GM12878 (cell line): ENCODE measurements at regions not wholly inside any gene's neighbourhood (a gene's known extent, or its start where the extent isn't known, plus 50 kb on each side); places are given as distances from the start of the nearest gene placed in this dataset.

ENCODE experiments used
- ATAC-seq: fragments of 200-7000 bp; cut with Tn5 transposase; 3 replicates; pipeline ENCODE4 v1.9.1; 2020; ENCODE audit warnings: mild to moderate bottlenecking, moderate library complexity
- BruUV-seq: library from RNA; stranded (reverse); fragments of 400-500 nt; replicated peaks from 2 replicates; lab custom pipeline; 2021; lab: Mats Ljungman, UMichigan
- CTCF ChIA-PET: fragments of 300-600 bp; sonication (Branson Sonifier 250); formaldehyde crosslinking; extraction: SDS; loops from one replicate; lab custom pipeline; 2021; ENCODE audit warnings: inconsistent platforms; lab: Yijun Ruan, JAX
- POLR2A ChIA-PET: fragments of 350-600 bp; formaldehyde crosslinking; extraction: SDS; loops from one replicate; lab custom pipeline; 2021; ENCODE audit warnings: inconsistent platforms; lab: Charles Lee
- RAD21 ChIA-PET: fragments of 300-600 bp; sonication (Branson Sonifier 250); formaldehyde crosslinking; loops from one replicate; lab custom pipeline; 2023; ENCODE audit warnings: antibody characterized with exemption; ENCODE audit not compliant: unreplicated experiment; lab: Charles Lee
- SMC1A ChIA-PET: fragments of 300-600 bp; sonication (Branson Sonifier 250); formaldehyde crosslinking; loops from one replicate; lab custom pipeline; 2023; ENCODE audit not compliant: unreplicated experiment, uncharacterized antibody; lab: Charles Lee
- DNase-seq: peaks from one replicate; pipeline ENCODE4 v3.0.0-alpha.2; 2011; ENCODE audit warnings: low read depth, low spot score
- FAIRE-seq: peaks from 3 replicates; lab custom pipeline; 2011; peaks lifted over from hg19 to GRCh38; lab: Jason Lieb, UNC
- H2AFZ ChIP-seq: 2 replicates; pipeline ENCODE4 v1.6.0; 2011; ENCODE audit warnings: low read depth, low read length, control low read depth; ENCODE audit not compliant: control insufficient read depth
- H3K27ac ChIP-seq: 2 replicates; pipeline ENCODE4 v1.5.1; 2011; ENCODE audit warnings: control low read depth; ENCODE audit not compliant: control insufficient read depth, insufficient read depth
- H3K27me3 ChIP-seq, 2 experiments: replicated peaks in 1 of 2; 2 replicates each; pipeline versions ENCODE4 v1.6.0 to v1.6.1; 2011; ENCODE audit warnings: low read length in 1 of 2; ENCODE audit not compliant: control insufficient read depth in 2 of 2, insufficient read depth in 2 of 2
- H3K36me3 ChIP-seq, 2 experiments: 2 replicates each; pipeline ENCODE4 v1.5.1; 2011; ENCODE audit warnings: low read length in 1 of 2; ENCODE audit not compliant: control insufficient read depth in 2 of 2, insufficient read depth in 2 of 2
- H3K4me1 ChIP-seq: 2 replicates; pipeline ENCODE4 v1.6.1; 2011; ENCODE audit warnings: mild to moderate bottlenecking, low read length, moderate library complexity, mixed read lengths; ENCODE audit not compliant: control insufficient read depth, insufficient read depth
- H3K4me2 ChIP-seq: 2 replicates; pipeline ENCODE4 v1.6.0; 2011; ENCODE audit warnings: control low read depth; ENCODE audit not compliant: control insufficient read depth, insufficient read depth
- H3K4me3 ChIP-seq: fragments of 200-600 bp; sonication (generic); 2 replicates; pipeline ENCODE4 v1.5.1; 2016
- H3K79me2 ChIP-seq: 2 replicates; pipeline ENCODE4 v1.6.0; 2011; ENCODE audit warnings: low read length; ENCODE audit not compliant: control insufficient read depth, insufficient read depth
- H3K9ac ChIP-seq: 2 replicates; pipeline ENCODE4 v1.8.0; 2011; ENCODE audit warnings: low read length, control low read depth, mixed read lengths; ENCODE audit not compliant: control insufficient read depth, insufficient read depth
- H3K9me3 ChIP-seq: replicated peaks from 3 replicates; pipeline ENCODE4 v1.5.1; 2011; ENCODE audit warnings: mild to moderate bottlenecking, low read length; ENCODE audit not compliant: control insufficient read depth, insufficient read depth
- H4K20me1 ChIP-seq: 2 replicates; pipeline ENCODE4 v1.6.0; 2011; ENCODE audit not compliant: control insufficient read depth, insufficient read depth
- ATF2 ChIP-seq: IDR thresholded peaks from 2 replicates; pipeline ENCODE4 v1.6.1; 2012; ENCODE audit warnings: low read length, inconsistent platforms
- ATF7 ChIP-seq: fragments of 450-650 bp; IDR thresholded peaks from 2 replicates; pipeline ENCODE4 v1.6.1; 2016; ENCODE audit warnings: low read depth, mild to moderate bottlenecking
- HCFC1 ChIP-seq: fragments of 150-350 bp; IDR thresholded peaks from 2 replicates; pipeline ENCODE4 v1.6.1; 2014; ENCODE audit warnings: low read length
- IRF3 ChIP-seq: fragments of 450-650 bp; IDR thresholded peaks from 2 replicates; pipeline ENCODE4 v1.6.1; 2014; ENCODE audit warnings: mild to moderate bottlenecking
- IRF5 ChIP-seq: fragments of 450-650 bp; IDR thresholded peaks from 2 replicates; pipeline ENCODE4 v1.6.1; 2017; ENCODE audit warnings: borderline replicate concordance
- MAX ChIP-seq: IDR thresholded peaks from 2 replicates; pipeline ENCODE4 v1.6.1; 2012; ENCODE audit warnings: low read depth, low read length, improper control_type of control experiment
- NKRF ChIP-seq: fragments of 450-650 bp; conservative IDR thresholded peaks from 2 replicates; pipeline ENCODE4 v1.6.1; 2017; ENCODE audit warnings: mild to moderate bottlenecking, moderate library complexity
- NR2C2 ChIP-seq: IDR thresholded peaks from 2 replicates; pipeline ENCODE4 v1.6.1; 2011; ENCODE audit warnings: borderline replicate concordance, low read depth; ENCODE audit not compliant: control insufficient read depth, insufficient read length
- PBX3 ChIP-seq: IDR thresholded peaks from 2 replicates; pipeline ENCODE4 v1.6.1; 2011; ENCODE audit warnings: mild to moderate bottlenecking, low read depth, low read length, moderate library complexity; ENCODE audit not compliant: insufficient replicate concordance
- REST ChIP-seq: IDR thresholded peaks from 2 replicates; pipeline ENCODE4 v1.6.1; 2012; ENCODE audit warnings: mild to moderate bottlenecking, low read depth, low read length
- ZNF384 ChIP-seq: IDR thresholded peaks from 2 replicates; pipeline ENCODE4 v1.6.1; 2012; ENCODE audit warnings: low read depth, mild to moderate bottlenecking, low read length, improper control_type of control experiment, borderline replicate concordance
- WGBS: methylation state at CpG from one replicate; pipeline ENCODE4 v1.1.6; 2016; ENCODE audit warnings: low lambda C conversion rate; ENCODE audit not compliant: insufficient replicate concordance, insufficient coverage; ENCODE audit errors: missing lambda C conversion rate; 5-methylcytosine and 5-hydroxymethylcytosine counted together
- in situ Hi-C: fragments of 300-500 bp; cut with MboI; formaldehyde crosslinking; loops from 9 replicates; pipeline ENCODE4 v1.14.3; 2018; ENCODE audit warnings: mixed read lengths
- intact Hi-C: fragments of 100-400 bp; cut with micrococcal nuclease; formaldehyde crosslinking; loops from one replicate; pipeline ENCODE4 v1.14.2; 2022; ENCODE audit not compliant: unreplicated experiment

GRCh38 chr13:103436057-103436654 lies 369.9 kb upstream of the SLC10A2 start:
- SMC1A ChIA-PET: no interaction called here
- H3K9me3 ChIP-seq: no peaks in the 10 kb centered on the region
- WGBS: 45% methylated on average over 10 of the region's 10 CpGs
- RAD21 ChIA-PET: no interaction called here
- FAIRE-seq (no peak), ATAC-seq (no peak), DNase-seq (no peak)
- BruUV-seq: no TSS peak
- H4K20me1 ChIP-seq: no peaks in the 10 kb centered on the region
- POLR2A ChIA-PET: no interaction called here
- intact Hi-C loops (no loop called here), in situ Hi-C loops (no loop called here)
- no peak overlapping the region for H3K4me3 ChIP-seq
- H3K4me2 ChIP-seq: no peak overlapping the region
- H3K4me1 ChIP-seq: no peaks in the 10 kb centered on the region
- CTCF ChIA-PET: no interaction called here
- H3K9ac ChIP-seq: no peak overlapping the region
- H3K27ac ChIP-seq: no peak overlapping the region
- H3K79me2 ChIP-seq: no peaks in the 10 kb centered on the region
- H3K36me3 ChIP-seq: no peaks in the 10 kb centered on the region
- H3K27me3 ChIP-seq: no peaks in the 10 kb centered on the region
- no peak overlapping the region for H2AFZ ChIP-seq
- TF ChIP-seq MAX (no peak), IRF5 (no peak), HCFC1 (no peak), REST (no peak), ATF7 (no peak), ATF2 (no peak), NKRF (no peak), IRF3 (no peak), PBX3 (no peak), NR2C2 (no peak), ZNF384 (no peak)
